Esophagus squamous epithelium (tissue), 5 donors: ENCODE measurements at regions not wholly inside any gene's neighbourhood (a gene's known extent, or its start where the extent isn't known, plus 50 kb on each side); places are given as distances from the start of the nearest gene placed in this dataset.
"Not testable (repeated sequence)": the region's sequence is repeated elsewhere in the genome, so short reads cannot be mapped to it uniquely, and the experiment has no call there.

Source experiments
- DNase-seq: peaks from one replicate; lab custom pipeline; 2025; lab: John Stamatoyannopoulos, UW
- H3K27ac ChIP-seq, 4 donors: fragments of 200-600 bp; sonication (generic); one replicate each; pipeline ENCODE4 v1.5.1; 2016 to 2019; ENCODE audit warnings: mild to moderate bottlenecking in 1 of 4
- H3K27me3 ChIP-seq, 4 donors: fragments of 200-600 bp; sonication (generic); 1 replicate in 3 of 4; 2 replicates in 1 of 4; pipeline versions ENCODE4 v1.5.1 to v1.6.0; 2017 to 2021; ENCODE audit warnings: antibody characterized with exemption in 1 of 4
- H3K36me3 ChIP-seq, 3 donors: fragments of 200-600 bp; sonication (generic); one replicate each; pipeline ENCODE4 v1.5.1; 2016 to 2019
- H3K4me1 ChIP-seq, 3 donors: fragments of 200-600 bp; sonication (generic); one replicate each; pipeline ENCODE4 v1.5.1; 2017 to 2019
- H3K4me3 ChIP-seq, 4 donors: fragments of 200-600 bp; sonication (generic); 1 replicate in 3 of 4; 2 replicates in 1 of 4; pipeline ENCODE4 v1.5.1; 2016 to 2019; ENCODE audit warnings: mild to moderate bottlenecking in 2 of 4, moderate library complexity in 1 of 4
- H3K9me3 ChIP-seq, 3 donors: fragments of 200-600 bp; sonication (generic); one replicate each; pipeline ENCODE4 v1.5.1; 2016 to 2019
- POLR2A ChIP-seq, 4 donors: fragments of 450-650 bp; IDR thresholded peaks; one replicate each; pipeline ENCODE4 v1.6.1; 2017; ENCODE audit warnings: antibody characterized with exemption in 4 of 4, mild to moderate bottlenecking in 4 of 4, moderate library complexity in 3 of 4
- WGBS, 2 donors: methylation state at CpG; one replicate each; pipeline ENCODE4 v1.1.5; 2018; 5-methylcytosine and 5-hydroxymethylcytosine counted together
- intact Hi-C: fragments of 100-400 bp; cut with DNase I; formaldehyde crosslinking; loops from one replicate; pipeline ENCODE4 v1.15.0; 2022
- TF ChIP-seq, protein P1 (sequence below), 6 experiments: fragments of 450-650 bp in 4 of 6; fragments of 200-600 bp in 2 of 6; sonication (generic) in 2 of 6; IDR thresholded peaks; one replicate each; pipeline ENCODE4 v1.5.1; 2016 to 2019; ENCODE audit warnings: antibody characterized with exemption in 6 of 6, mild to moderate bottlenecking in 4 of 6, moderate library complexity in 4 of 6
- donor health status: DM: yes; HTN: yes; CAD: no.

DNA sequence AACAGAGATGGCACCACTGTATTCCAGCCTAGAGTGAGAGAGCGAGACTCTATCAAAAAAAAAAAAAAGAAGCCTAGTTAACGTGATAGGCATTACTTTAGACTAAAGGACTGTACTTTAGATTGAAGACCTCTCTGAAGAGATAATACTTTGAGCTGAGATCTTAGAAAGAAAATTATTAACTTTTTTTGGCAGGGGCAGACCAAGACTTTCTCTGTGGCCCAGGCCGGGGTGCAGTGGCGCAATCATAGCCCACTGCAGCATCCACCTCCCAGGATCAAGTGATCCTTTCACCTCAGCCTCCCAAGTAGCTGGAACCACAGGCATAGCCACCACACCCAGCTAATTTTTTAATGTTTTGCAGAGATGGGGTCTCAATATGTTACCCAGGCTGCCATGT lies 75.7 kb upstream of the TNRC6A start:
- DNase-seq = no peak
- no peak for TF ChIP-seq POLR2A (IDR thresholded peaks at IDR 0.05)
- TF ChIP-seq, protein P1, sequence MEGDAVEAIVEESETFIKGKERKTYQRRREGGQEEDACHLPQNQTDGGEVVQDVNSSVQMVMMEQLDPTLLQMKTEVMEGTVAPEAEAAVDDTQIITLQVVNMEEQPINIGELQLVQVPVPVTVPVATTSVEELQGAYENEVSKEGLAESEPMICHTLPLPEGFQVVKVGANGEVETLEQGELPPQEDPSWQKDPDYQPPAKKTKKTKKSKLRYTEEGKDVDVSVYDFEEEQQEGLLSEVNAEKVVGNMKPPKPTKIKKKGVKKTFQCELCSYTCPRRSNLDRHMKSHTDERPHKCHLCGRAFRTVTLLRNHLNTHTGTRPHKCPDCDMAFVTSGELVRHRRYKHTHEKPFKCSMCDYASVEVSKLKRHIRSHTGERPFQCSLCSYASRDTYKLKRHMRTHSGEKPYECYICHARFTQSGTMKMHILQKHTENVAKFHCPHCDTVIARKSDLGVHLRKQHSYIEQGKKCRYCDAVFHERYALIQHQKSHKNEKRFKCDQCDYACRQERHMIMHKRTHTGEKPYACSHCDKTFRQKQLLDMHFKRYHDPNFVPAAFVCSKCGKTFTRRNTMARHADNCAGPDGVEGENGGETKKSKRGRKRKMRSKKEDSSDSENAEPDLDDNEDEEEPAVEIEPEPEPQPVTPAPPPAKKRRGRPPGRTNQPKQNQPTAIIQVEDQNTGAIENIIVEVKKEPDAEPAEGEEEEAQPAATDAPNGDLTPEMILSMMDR (IDR thresholded peaks at IDR 0.05) = no peak
- Histone ChIP-seq H3K27ac (no peak overlapping the region), H3K4me3 (no peak overlapping the region), H3K36me3 (no peaks in the 10 kb centered on the region), H3K27me3 (no peaks in the 10 kb centered on the region), H3K4me1 (no peaks in the 10 kb centered on the region), H3K9me3 (no peaks in the 10 kb centered on the region)
- WGBS, 2 donors = 88 to 92% methylated on average over 4 of the region's 4 CpGs
- intact Hi-C loops = no loop called here

DNA sequence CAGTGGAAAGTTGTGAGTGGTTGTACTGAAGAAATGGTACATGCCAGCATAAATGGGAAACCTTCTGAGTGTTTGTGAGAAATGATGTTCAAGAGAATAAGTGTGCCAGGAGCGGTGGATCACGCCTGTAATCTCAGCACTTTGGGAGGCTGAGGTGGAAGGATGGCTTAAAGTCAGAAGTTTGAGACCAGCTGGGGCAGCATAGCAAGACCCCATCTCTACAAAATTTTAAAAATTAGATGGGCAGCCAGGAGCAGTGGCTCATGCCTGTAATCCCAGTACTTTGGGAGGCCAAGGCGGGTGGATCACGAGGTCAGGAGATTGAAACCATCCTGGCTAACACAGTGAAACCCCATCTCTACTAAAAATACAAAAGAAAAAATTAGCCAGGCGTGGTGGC lies 63.5 kb upstream of the TNRC6A start:
- H3K4me1 ChIP-seq = peaks cover 13 to 27% (median 14%) of the 10 kb centered on the region in 3 donors
- intact Hi-C loops, H3K27ac ChIP-seq, DNase-seq, H3K27me3 ChIP-seq, H3K9me3 ChIP-seq, H3K36me3 ChIP-seq, H3K4me3 ChIP-seq: not testable (repeated sequence)
- WGBS, 2 donors = 90 to 94% methylated on average over 5 of the region's 5 CpGs

- intact Hi-C loops = no loop called here
- no peak for DNase-seq
- WGBS, 2 donors = 74 to 86% methylated on average over 3 to 4 of the region's 4 CpGs
These were observed 62.1 kb upstream of the TNRC6A start for GRCh38 chr16:24667244-24667764.

DNA sequence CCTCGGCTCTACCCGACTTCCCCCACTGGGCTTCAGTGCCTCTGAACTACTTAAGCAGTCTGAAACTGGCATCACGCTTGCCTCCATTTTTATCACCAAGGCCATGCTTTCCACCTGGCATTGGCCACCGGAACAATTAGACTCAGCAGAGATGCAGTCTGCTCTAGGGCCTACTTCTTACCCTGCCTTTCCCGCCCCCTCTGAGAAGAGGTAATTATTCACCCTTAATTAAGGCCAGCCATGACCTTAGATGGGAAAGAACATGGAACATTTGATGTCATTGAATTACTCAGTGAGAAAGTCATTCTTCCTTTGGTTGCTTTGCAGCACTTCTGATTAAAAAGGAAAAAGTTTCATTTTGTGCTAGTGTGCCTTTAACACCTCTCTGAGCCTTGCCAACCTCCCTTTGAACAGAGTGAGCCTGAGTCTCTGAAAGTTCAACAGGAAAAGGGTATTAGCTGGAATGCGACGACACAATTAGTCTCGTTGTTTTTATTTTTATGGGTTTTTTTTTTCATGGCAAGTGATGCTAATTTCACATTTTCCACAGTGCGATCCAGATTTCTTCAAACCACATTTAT lies 60.9 kb upstream of the TNRC6A start:
- TF ChIP-seq, protein P1 (IDR thresholded peaks at IDR 0.05) = no peak
- TF ChIP-seq POLR2A (IDR thresholded peaks at IDR 0.05) = no peak
- Histone ChIP-seq H3K36me3 (no peaks in the 10 kb centered on the region), H3K9me3 (no peaks in the 10 kb centered on the region), H3K27ac (peak overlapping the region; percentile 26 to 85 (median 76)), H3K4me1 (peaks cover 13 to 32% (median 14%) of the 10 kb centered on the region in 3 donors), H3K4me3 (no peak overlapping the region), H3K27me3 (peaks cover 0 to 16% (median 0%) of the 10 kb centered on the region in 4 donors)
- WGBS, 2 donors = 37 to 50% methylated on average over 9 of the region's 9 CpGs
- DNase-seq = no peak
- intact Hi-C loops = no loop called here

More at GRCh38 chr16:24667244-24667764, 62.1 kb upstream of the TNRC6A start:
- H3K4me1 ChIP-seq = peaks cover 13 to 32% (median 14%) of the 10 kb centered on the region in 3 donors
- no peak for TF ChIP-seq POLR2A (IDR thresholded peaks at IDR 0.05)
- TF ChIP-seq, protein P1 (IDR thresholded peaks at IDR 0.05) = no peak
- H3K27ac ChIP-seq = peak overlapping the region in 1 of 4 donors; percentile 49
- no peak overlapping the region for H3K4me3 ChIP-seq
- no peaks in the 10 kb centered on the region for H3K36me3 ChIP-seq
- peaks cover 0 to 16% (median 0%) of the 10 kb centered on the region in 4 donors for H3K27me3 ChIP-seq
- H3K9me3 ChIP-seq = no peaks in the 10 kb centered on the region

DNA sequence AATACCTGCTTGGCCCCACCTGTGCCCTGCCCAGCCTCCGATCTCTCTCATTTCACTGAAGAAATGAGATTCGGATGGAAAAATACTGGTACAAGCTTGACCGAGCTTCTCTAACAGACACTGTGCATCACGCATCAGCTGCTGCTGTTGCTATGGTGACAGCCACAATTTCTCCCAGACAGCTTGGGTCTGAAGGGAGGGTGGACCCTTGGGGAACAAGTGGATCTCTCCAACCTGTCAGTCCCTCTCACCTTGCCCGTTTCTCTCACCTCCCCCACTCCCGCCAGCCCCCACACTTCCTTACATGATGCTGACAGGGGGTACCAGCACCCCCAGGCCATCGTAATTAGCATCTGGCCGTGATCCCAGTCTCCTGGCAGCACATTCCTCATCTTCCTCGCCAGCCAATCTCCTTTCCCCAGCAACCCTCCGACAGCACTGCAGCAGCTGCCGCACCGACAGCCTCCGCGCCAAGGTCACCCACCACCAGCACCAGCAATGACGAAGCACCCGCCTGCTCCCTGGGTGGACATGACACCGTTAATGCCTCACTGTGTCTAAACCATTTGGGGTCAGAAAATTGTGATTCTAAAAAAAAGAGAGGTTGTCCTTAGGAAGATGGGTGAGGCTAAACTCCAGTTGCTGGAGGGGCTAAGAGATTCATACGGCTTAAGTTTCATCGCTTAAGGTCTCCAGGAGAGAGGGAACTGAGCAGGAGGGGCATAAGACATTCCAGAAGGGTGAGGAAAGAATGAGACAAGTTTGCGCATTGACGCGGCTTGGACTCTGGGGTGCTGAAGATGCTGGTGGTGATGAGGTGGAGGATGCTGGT lies 58.6 kb upstream of the TNRC6A start:
- WGBS, 2 donors = 22 to 29% methylated on average over 19 to 20 of the region's 22 CpGs
- Histone ChIP-seq H3K4me3 (no peak overlapping the region), H3K4me1 (peaks cover 13 to 32% (median 14%) of the 10 kb centered on the region in 3 donors), H3K36me3 (no peaks in the 10 kb centered on the region), H3K27ac (peak overlapping the region; percentile 34 to 85 (median 76)), H3K27me3 (peaks cover 0 to 16% (median 0%) of the 10 kb centered on the region in 4 donors), H3K9me3 (no peaks in the 10 kb centered on the region)
- intact Hi-C loops = no loop called here
- no peak for DNase-seq
- TF ChIP-seq POLR2A (IDR thresholded peaks at IDR 0.05) = no peak
- TF ChIP-seq, protein P1 (IDR thresholded peaks at IDR 0.05) = no peak
